GM23338 (cell line): ENCODE measurements at regions not wholly inside any gene's neighbourhood (a gene's known extent, or its start where the extent isn't known, plus 50 kb on each side); places are given as distances from the start of the nearest gene placed in this dataset.

ENCODE experiments used
- ATAC-seq: fragments of 200-7000 bp; cut with Tn5 transposase; 3 replicates; pipeline ENCODE4 v1.9.1; 2020
- DNase-seq: peaks from one replicate; pipeline ENCODE4 v3.0.0-alpha.2; 2015; ENCODE audit warnings: low spot score
- H2AFZ ChIP-seq: fragments of 200-600 bp; sonication (generic); 2 replicates; pipeline ENCODE4 v1.8.0; 2016; ENCODE audit warnings: antibody characterized with exemption, mild to moderate bottlenecking, moderate library complexity
- H3F3A ChIP-seq: fragments of 200-600 bp; sonication (generic); replicated peaks from 2 replicates; pipeline ENCODE4 v1.8.0; 2017; ENCODE audit warnings: antibody characterized with exemption, mixed run types, low read depth
- H3K27ac ChIP-seq: fragments of 200-600 bp; sonication (generic); 2 replicates; pipeline ENCODE4 v1.6.1; 2016; ENCODE audit warnings: low read depth
- H3K27me3 ChIP-seq: fragments of 200-600 bp; sonication (generic); 2 replicates; pipeline ENCODE4 v1.8.0; 2016; ENCODE audit warnings: mild to moderate bottlenecking, mixed run types, moderate library complexity; ENCODE audit not compliant: insufficient read depth
- H3K36me3 ChIP-seq: fragments of 200-600 bp; sonication (generic); 2 replicates; pipeline ENCODE4 v1.8.0; 2016; ENCODE audit warnings: mild to moderate bottlenecking; ENCODE audit not compliant: insufficient read depth
- H3K4me1 ChIP-seq: fragments of 200-600 bp; sonication (generic); 2 replicates; pipeline ENCODE4 v1.8.0; 2016; ENCODE audit warnings: mild to moderate bottlenecking, moderate library complexity; ENCODE audit not compliant: insufficient read depth
- H3K4me2 ChIP-seq: fragments of 200-600 bp; sonication (generic); 2 replicates; pipeline ENCODE4 v1.7.1; 2017; ENCODE audit warnings: mixed run types
- H3K4me3 ChIP-seq: fragments of 200-600 bp; sonication (generic); 2 replicates; pipeline ENCODE4 v1.6.1; 2016; ENCODE audit warnings: mixed run types
- H3K79me2 ChIP-seq: fragments of 200-600 bp; sonication (generic); replicated peaks from 2 replicates; pipeline ENCODE4 v1.8.0; 2017; ENCODE audit warnings: mild to moderate bottlenecking; ENCODE audit not compliant: insufficient read depth
- H3K9me2 ChIP-seq: fragments of 200-600 bp; sonication (generic); 2 replicates; pipeline ENCODE4 v1.8.0; 2017; ENCODE audit not compliant: insufficient read depth
- H4K20me1 ChIP-seq: fragments of 200-600 bp; sonication (generic); replicated peaks from 2 replicates; pipeline ENCODE4 v1.8.0; 2017; ENCODE audit warnings: mild to moderate bottlenecking; ENCODE audit not compliant: insufficient read depth
- H3K27ac Mint-ChIP-seq: 2 replicates; pipeline ENCODE4 v1.8.0; 2020; ENCODE audit warnings: inconsistent platforms, mild to moderate bottlenecking, moderate library complexity, mixed read lengths
- H3K27me3 Mint-ChIP-seq: 3 replicates; pipeline ENCODE4 v1.8.0; 2022; ENCODE audit warnings: low read depth, mild to moderate bottlenecking, moderate library complexity, mixed read lengths, inconsistent platforms; ENCODE audit not compliant: insufficient read depth, poor library complexity
- H3K36me3 Mint-ChIP-seq: 3 replicates; pipeline ENCODE4 v1.8.0; 2021; ENCODE audit warnings: low read depth, mild to moderate bottlenecking, inconsistent platforms, moderate library complexity, mixed read lengths
- H3K4me1 Mint-ChIP-seq: 3 replicates; pipeline ENCODE4 v1.8.0; 2020; ENCODE audit warnings: mild to moderate bottlenecking, inconsistent platforms, mixed read lengths
- H3K4me3 Mint-ChIP-seq: 3 replicates; pipeline ENCODE4 v1.8.0; 2021; ENCODE audit warnings: moderate library complexity, mild to moderate bottlenecking, inconsistent platforms, mixed read lengths
- H3K9me3 Mint-ChIP-seq: 3 replicates; pipeline ENCODE4 v1.8.0; 2020; ENCODE audit warnings: moderate library complexity, mild to moderate bottlenecking, inconsistent platforms, mixed read lengths
- EZH2 ChIP-seq: fragments of 200-600 bp; sonication (generic); IDR thresholded peaks from one replicate; pipeline ENCODE4 v1.8.0; 2017; ENCODE audit warnings: antibody characterized with exemption, mild to moderate bottlenecking, low read depth; ENCODE audit not compliant: unreplicated experiment
- EZH2phosphoT487 ChIP-seq: fragments of 200-600 bp; sonication (generic); IDR thresholded peaks from one replicate; pipeline ENCODE4 v1.8.1; 2018; ENCODE audit warnings: antibody characterized with exemption; ENCODE audit not compliant: unreplicated experiment
- JUNB ChIP-seq: IDR thresholded peaks from one replicate; pipeline ENCODE4 v1.6.1; 2016; ENCODE audit warnings: antibody characterized with exemption; ENCODE audit not compliant: unreplicated experiment
- STAT1 ChIP-seq: IDR thresholded peaks from one replicate; pipeline ENCODE4 v1.6.1; 2016; ENCODE audit warnings: antibody characterized with exemption; ENCODE audit not compliant: unreplicated experiment
- ZNF331 ChIP-seq: fragments of 250-450 bp; sonication (Bioruptor Pico); IDR thresholded peaks from 2 replicates; pipeline ENCODE4 v1.5.0; 2020; ENCODE audit warnings: low read depth, mild to moderate bottlenecking, moderate library complexity
- ZNF462 ChIP-seq: fragments of 250-450 bp; sonication (Bioruptor Pico); IDR thresholded peaks from 2 replicates; pipeline ENCODE4 v1.5.0; 2020; ENCODE audit warnings: mild to moderate bottlenecking, moderate library complexity
- TF ChIP-seq, protein P1 (sequence below): IDR thresholded peaks from one replicate; pipeline ENCODE4 v1.6.1; 2018; ENCODE audit warnings: antibody characterized with exemption; ENCODE audit not compliant: unreplicated experiment
- TF ChIP-seq, protein P2 (sequence below), 2 experiments: fragments of 200-600 bp in 1 of 2; sonication (generic) in 1 of 2; conservative IDR thresholded peaks; 2 replicates each; pipeline versions ENCODE4 v1.5.1 to v1.6.1; 2016 to 2017; ENCODE audit warnings: antibody characterized with exemption in 2 of 2, low read depth in 2 of 2, mild to moderate bottlenecking in 2 of 2, moderate library complexity in 1 of 2

DNA sequence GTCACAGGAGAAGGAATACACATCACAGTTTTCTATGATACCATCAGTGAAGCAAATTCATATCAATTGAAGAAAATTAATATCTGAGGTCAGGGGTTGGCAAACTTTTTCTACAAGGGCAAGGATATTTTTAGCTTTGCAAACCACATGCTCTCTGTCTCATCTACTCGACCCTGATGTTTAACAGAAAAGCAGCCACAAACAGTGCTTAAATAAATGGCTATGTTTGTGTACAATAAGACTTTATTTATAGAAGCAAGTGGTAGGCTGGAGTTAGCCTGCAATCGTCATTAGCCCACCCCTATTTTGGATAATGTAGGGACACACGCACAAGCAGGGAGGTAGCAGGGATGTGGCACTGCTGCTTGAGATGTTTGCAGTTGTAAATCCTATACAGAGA is 251.4 kb downstream of the CETN3 start (continued):
- TF ChIP-seq, protein P1, sequence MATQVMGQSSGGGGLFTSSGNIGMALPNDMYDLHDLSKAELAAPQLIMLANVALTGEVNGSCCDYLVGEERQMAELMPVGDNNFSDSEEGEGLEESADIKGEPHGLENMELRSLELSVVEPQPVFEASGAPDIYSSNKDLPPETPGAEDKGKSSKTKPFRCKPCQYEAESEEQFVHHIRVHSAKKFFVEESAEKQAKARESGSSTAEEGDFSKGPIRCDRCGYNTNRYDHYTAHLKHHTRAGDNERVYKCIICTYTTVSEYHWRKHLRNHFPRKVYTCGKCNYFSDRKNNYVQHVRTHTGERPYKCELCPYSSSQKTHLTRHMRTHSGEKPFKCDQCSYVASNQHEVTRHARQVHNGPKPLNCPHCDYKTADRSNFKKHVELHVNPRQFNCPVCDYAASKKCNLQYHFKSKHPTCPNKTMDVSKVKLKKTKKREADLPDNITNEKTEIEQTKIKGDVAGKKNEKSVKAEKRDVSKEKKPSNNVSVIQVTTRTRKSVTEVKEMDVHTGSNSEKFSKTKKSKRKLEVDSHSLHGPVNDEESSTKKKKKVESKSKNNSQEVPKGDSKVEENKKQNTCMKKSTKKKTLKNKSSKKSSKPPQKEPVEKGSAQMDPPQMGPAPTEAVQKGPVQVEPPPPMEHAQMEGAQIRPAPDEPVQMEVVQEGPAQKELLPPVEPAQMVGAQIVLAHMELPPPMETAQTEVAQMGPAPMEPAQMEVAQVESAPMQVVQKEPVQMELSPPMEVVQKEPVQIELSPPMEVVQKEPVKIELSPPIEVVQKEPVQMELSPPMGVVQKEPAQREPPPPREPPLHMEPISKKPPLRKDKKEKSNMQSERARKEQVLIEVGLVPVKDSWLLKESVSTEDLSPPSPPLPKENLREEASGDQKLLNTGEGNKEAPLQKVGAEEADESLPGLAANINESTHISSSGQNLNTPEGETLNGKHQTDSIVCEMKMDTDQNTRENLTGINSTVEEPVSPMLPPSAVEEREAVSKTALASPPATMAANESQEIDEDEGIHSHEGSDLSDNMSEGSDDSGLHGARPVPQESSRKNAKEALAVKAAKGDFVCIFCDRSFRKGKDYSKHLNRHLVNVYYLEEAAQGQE, result no peak
- TF ChIP-seq EZH2phosphoT487, result no peak

DNA sequence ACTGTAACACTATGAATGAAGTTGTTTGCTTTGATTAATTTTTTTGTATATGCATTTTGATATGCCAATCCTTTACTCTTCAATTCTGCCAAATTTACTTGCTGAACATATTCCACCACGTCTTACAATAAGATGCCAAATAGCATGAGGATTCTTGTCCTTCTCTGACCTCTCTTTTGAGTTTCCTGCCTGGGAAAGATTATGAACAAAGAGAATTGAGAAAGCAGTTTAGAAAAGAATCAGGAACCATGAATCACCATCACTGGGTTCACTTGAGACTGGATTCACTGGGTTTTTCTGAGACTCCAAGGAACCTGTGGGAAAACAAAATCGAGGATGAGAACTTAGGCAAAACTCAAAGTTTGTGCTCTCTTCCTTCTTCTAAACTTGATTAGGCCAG is 256.5 kb downstream of the CETN3 start:
- no peaks in the 10 kb centered on the region for H3K4me1 Mint-ChIP-seq
- Histone ChIP-seq H3K4me1 (no peaks in the 10 kb centered on the region), H3K27me3 (no peaks in the 10 kb centered on the region), H3F3A (no peaks in the 10 kb centered on the region), H2AFZ (no peak overlapping the region), H3K4me2 (no peak overlapping the region), H3K79me2 (no peaks in the 10 kb centered on the region), H3K36me3 (no peaks in the 10 kb centered on the region), H3K27ac (no peak overlapping the region), H3K4me3 (no peak overlapping the region), H4K20me1 (no peaks in the 10 kb centered on the region), H3K9me2 (no peaks in the 10 kb centered on the region)
- ATAC-seq, result no peak
- peaks cover 11% of the 10 kb centered on the region; the same call in 2 of the 3 replicates for H3K9me3 Mint-ChIP-seq
- DNase-seq, result no peak
- H3K4me3 Mint-ChIP-seq, result no peak overlapping the region
- H3K36me3 Mint-ChIP-seq, result peaks cover 8% of the 10 kb centered on the region; the same call in 2 of the 3 replicates
- peaks cover 1% of the 10 kb centered on the region for H3K27me3 Mint-ChIP-seq
- no peak overlapping the region for H3K27ac Mint-ChIP-seq
- TF ChIP-seq EZH2, result no peak
- TF ChIP-seq, protein P1, result no peak
- TF ChIP-seq ZNF331 (CRISPR knock-in tag), result no peak
- no peak for TF ChIP-seq JUNB
- no peak for TF ChIP-seq EZH2phosphoT487
- TF ChIP-seq, protein P2, sequence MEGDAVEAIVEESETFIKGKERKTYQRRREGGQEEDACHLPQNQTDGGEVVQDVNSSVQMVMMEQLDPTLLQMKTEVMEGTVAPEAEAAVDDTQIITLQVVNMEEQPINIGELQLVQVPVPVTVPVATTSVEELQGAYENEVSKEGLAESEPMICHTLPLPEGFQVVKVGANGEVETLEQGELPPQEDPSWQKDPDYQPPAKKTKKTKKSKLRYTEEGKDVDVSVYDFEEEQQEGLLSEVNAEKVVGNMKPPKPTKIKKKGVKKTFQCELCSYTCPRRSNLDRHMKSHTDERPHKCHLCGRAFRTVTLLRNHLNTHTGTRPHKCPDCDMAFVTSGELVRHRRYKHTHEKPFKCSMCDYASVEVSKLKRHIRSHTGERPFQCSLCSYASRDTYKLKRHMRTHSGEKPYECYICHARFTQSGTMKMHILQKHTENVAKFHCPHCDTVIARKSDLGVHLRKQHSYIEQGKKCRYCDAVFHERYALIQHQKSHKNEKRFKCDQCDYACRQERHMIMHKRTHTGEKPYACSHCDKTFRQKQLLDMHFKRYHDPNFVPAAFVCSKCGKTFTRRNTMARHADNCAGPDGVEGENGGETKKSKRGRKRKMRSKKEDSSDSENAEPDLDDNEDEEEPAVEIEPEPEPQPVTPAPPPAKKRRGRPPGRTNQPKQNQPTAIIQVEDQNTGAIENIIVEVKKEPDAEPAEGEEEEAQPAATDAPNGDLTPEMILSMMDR (conservative IDR thresholded peaks at IDR 0.05; ENCODE audit: low read depth in 2 of 2), result no peak
- TF ChIP-seq STAT1, result no peak
- TF ChIP-seq ZNF462 (CRISPR knock-in tag), result no peak
